Psoas muscle (tissue), 7 donors: ENCODE measurements at regions not wholly inside any gene's neighbourhood (a gene's known extent, or its start where the extent isn't known, plus 50 kb on each side); places are given as distances from the start of the nearest gene placed in this dataset.

Experiments
- ATAC-seq, 4 donors: fragments of 200-7000 bp; cut with Tn5 transposase; one replicate each; pipeline ENCODE4 v1.9.1; 2020; ENCODE audit warnings: moderate library complexity in 3 of 4, mild to moderate bottlenecking in 2 of 4
- DNase-seq, 2 donors: peaks; one replicate each; pipeline ENCODE4 v3.0.0-alpha.2; 2020
- H3K27ac ChIP-seq: fragments of 200-600 bp; one replicate; pipeline ENCODE4 v1.8.0; 2022
- H3K27me3 ChIP-seq, 3 donors: fragments of 200-600 bp in 1 of 3; one replicate each; pipeline versions ENCODE4 v1.6.1 to v1.8.0; 2013 to 2022; ENCODE audit warnings: low read length in 2 of 3, mild to moderate bottlenecking in 2 of 3, moderate library complexity in 1 of 3; ENCODE audit not compliant: insufficient read depth in 3 of 3
- H3K36me3 ChIP-seq, 2 donors: fragments of 200-600 bp in 1 of 2; one replicate each; pipeline versions ENCODE4 v1.6.1 to v1.8.0; 2013 to 2022; ENCODE audit warnings: low read depth in 1 of 2, mild to moderate bottlenecking in 1 of 2, moderate library complexity in 1 of 2; ENCODE audit not compliant: insufficient read depth in 1 of 2
- H3K4me1 ChIP-seq: fragments of 200-600 bp; one replicate; pipeline ENCODE4 v1.8.0; 2022
- H3K4me3 ChIP-seq: fragments of 200-600 bp; one replicate; pipeline ENCODE4 v1.8.0; 2022; ENCODE audit warnings: mild to moderate bottlenecking
- H3K9me3 ChIP-seq: fragments of 200-600 bp; one replicate; pipeline ENCODE4 v1.8.0; 2022
- WGBS, 3 donors: extraction: QIAGEN DNeasy Blood & Tissue Kit; methylation state at CpG; one replicate each; pipeline versions ENCODE4 v1.1.6 to v1.1.7; 2013; 5-methylcytosine and 5-hydroxymethylcytosine counted together
- intact Hi-C, 2 donors: fragments of 100-400 bp; cut with DNase I; formaldehyde crosslinking; loops; one replicate each; pipeline versions ENCODE4 v1.11.0 to v1.14.2; 2022
- TF ChIP-seq, protein P1 (sequence below): fragments of 200-600 bp; IDR thresholded peaks from one replicate; pipeline ENCODE4 v1.8.0; 2022; ENCODE audit warnings: antibody characterized with exemption
- donor health status: healthy with polysubstance abuse.
- donor health status: DM: no; HTN: no; CAD: no; lungs with moderate emphysema.
- donor health status: Bipolar disorder and iron deficiency.
- donor health status: healthy.
- donor health status: DM: yes; HTN: yes; CAD: no.
- donor health status: DM: no; HTN: no; CAD: no.
- donor health status: DM: yes; HTN: yes; CAD: no.

DNA sequence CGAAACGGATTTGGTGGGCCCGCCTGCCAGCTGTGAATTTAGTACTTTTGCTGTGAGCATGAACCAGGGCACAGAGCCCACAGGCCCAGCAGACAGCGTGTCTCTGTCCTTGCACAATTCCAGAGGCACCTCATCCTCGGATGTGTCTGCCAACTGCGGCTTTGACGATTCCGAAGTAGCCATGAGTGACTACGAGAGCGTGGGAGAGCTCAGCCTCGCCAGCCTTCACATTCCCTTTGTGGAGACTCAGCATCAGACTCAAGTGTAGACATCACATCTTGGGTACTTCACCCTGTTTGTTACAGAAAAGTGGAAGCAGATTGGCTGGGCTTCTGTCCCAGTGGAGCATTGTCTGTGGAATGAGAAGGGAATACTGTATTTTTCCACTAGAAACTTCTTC is 78.6 kb upstream of the MTNR1B start:
- Histone ChIP-seq H3K4me1 (no peaks in the 10 kb centered on the region), H3K27me3 (no peaks in the 10 kb centered on the region), H3K9me3 (no peaks in the 10 kb centered on the region), H3K4me3 (no peak overlapping the region), H3K27ac (no peak overlapping the region), H3K36me3 (no peaks in the 10 kb centered on the region)
- no peak for DNase-seq
- WGBS, 3 donors, result 34 to 59% (median 46%) methylated on average over 11 of the region's 11 CpGs
- TF ChIP-seq, protein P1, sequence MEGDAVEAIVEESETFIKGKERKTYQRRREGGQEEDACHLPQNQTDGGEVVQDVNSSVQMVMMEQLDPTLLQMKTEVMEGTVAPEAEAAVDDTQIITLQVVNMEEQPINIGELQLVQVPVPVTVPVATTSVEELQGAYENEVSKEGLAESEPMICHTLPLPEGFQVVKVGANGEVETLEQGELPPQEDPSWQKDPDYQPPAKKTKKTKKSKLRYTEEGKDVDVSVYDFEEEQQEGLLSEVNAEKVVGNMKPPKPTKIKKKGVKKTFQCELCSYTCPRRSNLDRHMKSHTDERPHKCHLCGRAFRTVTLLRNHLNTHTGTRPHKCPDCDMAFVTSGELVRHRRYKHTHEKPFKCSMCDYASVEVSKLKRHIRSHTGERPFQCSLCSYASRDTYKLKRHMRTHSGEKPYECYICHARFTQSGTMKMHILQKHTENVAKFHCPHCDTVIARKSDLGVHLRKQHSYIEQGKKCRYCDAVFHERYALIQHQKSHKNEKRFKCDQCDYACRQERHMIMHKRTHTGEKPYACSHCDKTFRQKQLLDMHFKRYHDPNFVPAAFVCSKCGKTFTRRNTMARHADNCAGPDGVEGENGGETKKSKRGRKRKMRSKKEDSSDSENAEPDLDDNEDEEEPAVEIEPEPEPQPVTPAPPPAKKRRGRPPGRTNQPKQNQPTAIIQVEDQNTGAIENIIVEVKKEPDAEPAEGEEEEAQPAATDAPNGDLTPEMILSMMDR, result no peak
- intact Hi-C loops, result loop anchor here in 1 of 2 donors (10.0 kb wide), 1 partner anchor 1126 kb away; no protein-coding TSS in a partner anchor
- ATAC-seq, result no peak

DNA sequence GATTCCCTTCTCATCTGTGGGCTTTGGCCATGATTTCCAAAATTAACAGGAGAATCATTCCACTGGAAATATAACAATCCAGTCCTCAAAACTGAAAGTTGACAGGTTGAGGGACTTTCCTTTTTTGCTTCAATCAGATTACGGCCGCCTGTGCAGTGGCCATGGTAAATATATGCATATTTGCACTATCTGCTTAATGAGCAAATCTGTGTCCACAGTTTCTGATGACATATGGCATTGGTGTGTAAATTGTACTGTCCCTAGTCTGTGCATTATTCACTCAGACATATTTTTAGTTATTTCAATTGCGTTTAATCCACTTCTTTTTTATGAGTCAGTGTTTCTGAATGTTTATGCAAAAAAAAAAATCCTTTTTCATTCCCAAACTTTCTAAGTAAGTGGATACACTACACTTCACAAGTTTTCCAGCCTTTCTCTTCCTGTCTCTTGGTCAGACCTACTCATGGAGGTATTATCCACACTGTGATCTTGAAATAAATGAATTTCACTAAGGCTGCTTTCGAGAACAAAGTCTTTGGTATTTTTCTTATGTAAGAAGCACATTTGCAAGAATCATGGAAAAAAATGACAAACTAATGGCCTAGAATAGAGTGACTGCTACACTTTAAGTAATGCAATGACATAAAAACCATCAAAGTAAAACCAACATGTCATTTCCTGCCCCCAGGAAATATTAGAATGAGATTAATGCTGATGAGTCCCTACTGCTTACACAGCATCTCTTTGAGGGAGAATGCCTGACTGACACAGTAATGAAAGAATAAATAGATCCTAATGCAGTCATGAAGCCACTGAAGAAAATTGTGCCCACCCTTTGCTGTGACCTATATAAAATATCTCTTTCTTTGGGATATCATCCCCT is 76.4 kb upstream of the MTNR1B start:
- Histone ChIP-seq H3K27me3 (no peaks in the 10 kb centered on the region), H3K36me3 (no peaks in the 10 kb centered on the region), H3K27ac (no peak overlapping the region), H3K4me3 (no peak overlapping the region), H3K4me1 (no peaks in the 10 kb centered on the region), H3K9me3 (no peaks in the 10 kb centered on the region)
- DNase-seq (no peak), ATAC-seq (no peak)
- WGBS, 3 donors, result 81 to 82% (median 81%) methylated on average over 4 of the region's 4 CpGs
- intact Hi-C loops, result loop anchor here in 1 of 2 donors (10.0 kb wide), 1 partner anchor 1128 kb away; no protein-coding TSS in a partner anchor
- TF ChIP-seq, protein P1, result no peak

DNA sequence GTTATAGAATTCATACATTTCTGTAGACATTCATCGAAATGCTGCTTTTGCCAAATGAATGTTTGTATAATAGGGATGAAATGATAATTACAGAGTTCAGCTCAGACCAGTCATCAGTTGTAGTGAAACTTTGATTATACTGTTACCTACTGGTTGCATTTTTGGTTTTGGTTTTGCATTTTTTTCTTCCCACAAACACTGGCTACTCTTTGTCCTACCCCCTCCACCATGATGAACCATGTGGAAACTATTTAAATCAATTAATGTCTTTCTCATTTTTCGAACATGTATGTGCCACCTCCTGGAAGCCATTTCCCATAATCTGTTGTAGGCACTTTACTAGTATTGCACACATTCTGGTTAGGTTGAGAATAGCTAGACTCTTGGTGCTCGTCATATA is 75.3 kb upstream of the MTNR1B start:
- Histone ChIP-seq H3K36me3 (no peaks in the 10 kb centered on the region), H3K9me3 (no peaks in the 10 kb centered on the region), H3K27me3 (no peaks in the 10 kb centered on the region), H3K27ac (no peak overlapping the region), H3K4me3 (no peak overlapping the region), H3K4me1 (no peaks in the 10 kb centered on the region)
- ATAC-seq (no peak), DNase-seq (no peak)
- TF ChIP-seq, protein P1, result no peak
- WGBS, 3 donors, result 73 to 76% (median 76%) methylated on average over 3 of the region's 3 CpGs
- intact Hi-C loops, result loop anchor here in 1 of 2 donors (10.0 kb wide), 1 partner anchor 1129 kb away; no protein-coding TSS in a partner anchor

DNA sequence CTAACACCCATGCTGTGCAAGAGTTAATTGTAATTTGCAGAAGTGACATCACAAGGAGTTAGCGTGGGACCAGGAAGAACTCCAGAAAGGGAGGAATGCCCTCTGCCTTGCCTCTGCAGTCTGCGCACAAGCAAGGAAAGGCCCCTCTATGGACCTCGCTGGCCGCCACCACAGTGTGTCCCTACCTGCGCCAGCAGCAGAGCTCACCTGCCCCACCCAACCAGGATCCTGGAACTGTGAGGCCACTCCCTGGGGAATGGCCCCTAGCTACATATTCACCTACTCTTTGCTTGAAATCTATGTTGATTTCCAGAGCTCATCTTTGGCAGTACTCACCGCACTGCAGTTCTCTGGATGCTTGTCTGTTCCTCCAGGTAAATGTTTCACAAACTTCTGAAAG is 72.0 kb upstream of the MTNR1B start:
- ATAC-seq, result no peak
- 83 to 94% (median 88%) methylated on average over 6 of the region's 6 CpGs for WGBS, 3 donors
- Histone ChIP-seq H3K27me3 (no peaks in the 10 kb centered on the region), H3K4me1 (no peaks in the 10 kb centered on the region), H3K9me3 (no peaks in the 10 kb centered on the region), H3K4me3 (no peak overlapping the region), H3K27ac (no peak overlapping the region), H3K36me3 (no peaks in the 10 kb centered on the region)
- TF ChIP-seq, protein P1, result no peak
- DNase-seq, result no peak
- intact Hi-C loops, result loop anchor here in 1 of 2 donors (10.0 kb wide), 1 partner anchor 1133 kb away; no protein-coding TSS in a partner anchor
